HepG2 (cell line): ENCODE measurements at regions not wholly inside any gene's neighbourhood (a gene's known extent, or its start where the extent isn't known, plus 50 kb on each side); places are given as distances from the start of the nearest gene placed in this dataset.

Source experiments
- ATAC-seq: fragments of 200-7000 bp; cut with Tn5 transposase; 3 replicates; pipeline ENCODE4 v1.9.1; 2020; ENCODE audit warnings: mild to moderate bottlenecking, moderate library complexity
- BruUV-seq: library from RNA; stranded (reverse); fragments of 400-500 nt; replicated peaks from 2 replicates; lab custom pipeline; 2021; lab: Mats Ljungman, UMichigan
- CTCF ChIA-PET: fragments of 300-600 bp; formaldehyde crosslinking; extraction: SDS; loops from one replicate; lab custom pipeline; 2021; ENCODE audit warnings: low total read pairs, inconsistent platforms, low intra/inter-chr PET ratio; lab: Yijun Ruan, JAX
- POLR2A ChIA-PET: fragments of 350-600 bp; sonication (Branson Sonifier 250); formaldehyde crosslinking; loops from one replicate; lab custom pipeline; 2020; ENCODE audit warnings: antibody characterized with exemption, inconsistent platforms; lab: Yijun Ruan, JAX
- DNase-seq: peaks from one replicate; pipeline ENCODE4 v3.0.0-alpha.2; 2015; ENCODE audit warnings: low spot score
- FAIRE-seq: peaks from 3 replicates; lab custom pipeline; 2011; peaks lifted over from hg19 to GRCh38; lab: Jason Lieb, UNC
- H2AFZ ChIP-seq: one replicate; pipeline ENCODE4 v1.6.1; 2011; ENCODE audit warnings: low read length, inconsistent platforms
- H3K27ac ChIP-seq: fragments of 300-600 bp; 3 replicates; pipeline ENCODE4 v1.8.0; 2011; ENCODE audit warnings: mixed run types, mild to moderate bottlenecking, mixed read lengths, low read length, inconsistent platforms; ENCODE audit not compliant: insufficient read depth; ENCODE audit errors: extremely low read length
- H3K27me3 ChIP-seq, 2 experiments: fragments of 200-600 bp in 1 of 2; 2 replicates in 1 of 2; 3 replicates in 1 of 2; pipeline versions ENCODE4 v1.6.0 to v1.8.0; 2011; ENCODE audit warnings: low read length in 2 of 2, mild to moderate bottlenecking in 2 of 2, moderate library complexity in 2 of 2, inconsistent platforms in 1 of 2; ENCODE audit not compliant: insufficient read depth in 2 of 2, control insufficient read depth in 1 of 2
- H3K36me3 ChIP-seq, 2 experiments: fragments of 200-600 bp in 1 of 2; replicated peaks in 1 of 2; 2 replicates in 1 of 2; 3 replicates in 1 of 2; pipeline versions ENCODE4 v1.5.1 to v1.8.0; 2011; ENCODE audit warnings: low read length in 2 of 2, inconsistent platforms in 1 of 2; ENCODE audit not compliant: insufficient read depth in 2 of 2, control insufficient read depth in 1 of 2
- H3K4me1 ChIP-seq: 2 replicates; pipeline ENCODE4 v1.5.1; 2012; ENCODE audit warnings: low read length, inconsistent platforms; ENCODE audit not compliant: insufficient read depth
- H3K4me2 ChIP-seq: 2 replicates; pipeline ENCODE4 v1.6.0; 2011; ENCODE audit warnings: low read depth, low read length, inconsistent platforms
- H3K4me3 ChIP-seq, 3 experiments: fragments of 200-600 bp in 1 of 3; sonication (generic), shearing (Covaris generic) in 1 of 3; replicated peaks in 1 of 3; 2 replicates each; pipeline ENCODE4 v1.5.1; 2011 to 2016; ENCODE audit warnings: low read length in 3 of 3, inconsistent platforms in 2 of 3, low read depth in 2 of 3, mild to moderate bottlenecking in 2 of 3, control low read depth in 1 of 3, mixed read lengths in 1 of 3; ENCODE audit not compliant: insufficient read depth in 1 of 3
- H3K79me2 ChIP-seq: one replicate; pipeline ENCODE4 v1.6.1; 2011; ENCODE audit warnings: low read length, inconsistent platforms; ENCODE audit not compliant: insufficient read depth
- H3K9ac ChIP-seq: 2 replicates; pipeline ENCODE4 v1.6.0; 2011; ENCODE audit warnings: mild to moderate bottlenecking, low read depth, low read length, inconsistent platforms; ENCODE audit not compliant: insufficient read depth
- H3K9me3 ChIP-seq: 2 replicates; pipeline ENCODE4 v1.5.1; 2012; ENCODE audit warnings: mild to moderate bottlenecking, low read length
- H4K20me1 ChIP-seq: 2 replicates; pipeline ENCODE4 v1.6.0; 2011; ENCODE audit warnings: inconsistent platforms, mild to moderate bottlenecking, low read length, moderate library complexity; ENCODE audit not compliant: insufficient read depth
- CAMTA2 ChIP-seq: sonication (generic); formaldehyde crosslinking; IDR thresholded peaks from 2 replicates; pipeline ENCODE4 v1.4.0; 2020; ENCODE audit warnings: mild to moderate bottlenecking, missing genetic modification reagents, borderline replicate concordance
- GABPB1 ChIP-seq: IDR thresholded peaks from 2 replicates; pipeline ENCODE4 v1.6.1; 2016; ENCODE audit warnings: mild to moderate bottlenecking, missing genetic modification reagents, moderate library complexity, missing compliant biosample characterization
- TBP ChIP-seq: sonication (generic); formaldehyde crosslinking; IDR thresholded peaks from 2 replicates; pipeline ENCODE4 v1.5.0; 2020; ENCODE audit warnings: missing genetic modification reagents
- ZFX ChIP-seq: sonication (generic); formaldehyde crosslinking; IDR thresholded peaks from 2 replicates; pipeline ENCODE4 v1.4.0; 2020; ENCODE audit warnings: mild to moderate bottlenecking, low read depth, missing genetic modification reagents, moderate library complexity
- ZSCAN22 ChIP-seq: sonication (generic); formaldehyde crosslinking; IDR thresholded peaks from 2 replicates; pipeline ENCODE4 v1.4.0; 2020; ENCODE audit warnings: mild to moderate bottlenecking, missing genetic modification reagents
- WGBS: methylation state at CpG from one replicate; pipeline ENCODE4 v1.1.6; 2017; ENCODE audit warnings: low lambda C conversion rate; 5-methylcytosine and 5-hydroxymethylcytosine counted together
- in situ Hi-C: cut with HindIII; loops from 2 replicates; pipeline ENCODE4 v1.10.0; 2017; ENCODE audit warnings: low pct_unique_long_range_greater_than_20kb; ENCODE audit not compliant: extremely low pct_ligation_motif_present
- intact Hi-C: fragments of 100-400 bp; cut with micrococcal nuclease; formaldehyde crosslinking; loops from one replicate; pipeline ENCODE4 v1.10.0; 2022; ENCODE audit not compliant: unreplicated experiment
- TF ChIP-seq, protein P1 (sequence below): sonication (generic); formaldehyde crosslinking; IDR thresholded peaks from 2 replicates; pipeline ENCODE4 v1.9.0; 2021; ENCODE audit warnings: missing genetic modification reagents, borderline replicate concordance

- Histone ChIP-seq H3K4me3 (no peak overlapping the region), H3K4me2 (no peak overlapping the region), H3K36me3 (no peaks in the 10 kb centered on the region), H3K9me3 (no peaks in the 10 kb centered on the region), H3K27me3 (no peaks in the 10 kb centered on the region; a peak in 1 of 5 replicates), H3K9ac (no peak overlapping the region), H3K79me2 (no peaks in the 10 kb centered on the region), H2AFZ (no peak overlapping the region), H3K4me1 (no peaks in the 10 kb centered on the region), H4K20me1 (no peaks in the 10 kb centered on the region), H3K27ac (no peak overlapping the region)
- no TSS peak for BruUV-seq
- ATAC-seq (no peak), DNase-seq (no peak), FAIRE-seq (no peak)
- WGBS = 44% methylated on average over 9 of the region's 10 CpGs
- in situ Hi-C loops (no loop called here), intact Hi-C loops (no loop called here)
- CTCF ChIA-PET = no interaction called here
- TF ChIP-seq TBP (CRISPR knock-in tag) = no peak
- no peak for TF ChIP-seq CAMTA2 (CRISPR knock-in tag)
- TF ChIP-seq GABPB1 (CRISPR knock-in tag) = no peak
- no peak for TF ChIP-seq ZSCAN22 (CRISPR knock-in tag)
- TF ChIP-seq, protein P1, sequence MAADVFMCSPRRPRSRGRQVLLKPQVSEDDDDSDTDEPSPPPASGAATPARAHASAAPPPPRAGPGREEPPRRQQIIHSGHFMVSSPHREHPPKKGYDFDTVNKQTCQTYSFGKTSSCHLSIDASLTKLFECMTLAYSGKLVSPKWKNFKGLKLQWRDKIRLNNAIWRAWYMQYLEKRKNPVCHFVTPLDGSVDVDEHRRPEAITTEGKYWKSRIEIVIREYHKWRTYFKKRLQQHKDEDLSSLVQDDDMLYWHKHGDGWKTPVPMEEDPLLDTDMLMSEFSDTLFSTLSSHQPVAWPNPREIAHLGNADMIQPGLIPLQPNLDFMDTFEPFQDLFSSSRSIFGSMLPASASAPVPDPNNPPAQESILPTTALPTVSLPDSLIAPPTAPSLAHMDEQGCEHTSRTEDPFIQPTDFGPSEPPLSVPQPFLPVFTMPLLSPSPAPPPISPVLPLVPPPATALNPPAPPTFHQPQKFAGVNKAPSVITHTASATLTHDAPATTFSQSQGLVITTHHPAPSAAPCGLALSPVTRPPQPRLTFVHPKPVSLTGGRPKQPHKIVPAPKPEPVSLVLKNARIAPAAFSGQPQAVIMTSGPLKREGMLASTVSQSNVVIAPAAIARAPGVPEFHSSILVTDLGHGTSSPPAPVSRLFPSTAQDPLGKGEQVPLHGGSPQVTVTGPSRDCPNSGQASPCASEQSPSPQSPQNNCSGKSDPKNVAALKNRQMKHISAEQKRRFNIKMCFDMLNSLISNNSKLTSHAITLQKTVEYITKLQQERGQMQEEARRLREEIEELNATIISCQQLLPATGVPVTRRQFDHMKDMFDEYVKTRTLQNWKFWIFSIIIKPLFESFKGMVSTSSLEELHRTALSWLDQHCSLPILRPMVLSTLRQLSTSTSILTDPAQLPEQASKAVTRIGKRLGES (CRISPR knock-in tag) = no peak
- TF ChIP-seq ZFX (CRISPR knock-in tag) = no peak
- POLR2A ChIA-PET = no interaction called here
Observed at GRCh38 chr13:22198641-22199217, 527.9 kb downstream of the FGF9 start.
